ENCODE measurements at regions not wholly inside any gene's neighbourhood (a gene's known extent, or its start where the extent isn't known, plus 50 kb on each side); places are given as distances from the start of the nearest gene placed in this dataset.
"Not testable (repeated sequence)": the region's sequence is repeated elsewhere in the genome, so short reads cannot be mapped to it uniquely, and the experiment has no call there.

GRCh38 chr1:70674941-70675685 lies 264.0 kb downstream of the CTH start:
- no peak for FAIRE-seq

GRCh38 chr1:70675737-70676156 lies 264.7 kb downstream of the CTH start:
- FAIRE-seq, result no peak

DNA sequence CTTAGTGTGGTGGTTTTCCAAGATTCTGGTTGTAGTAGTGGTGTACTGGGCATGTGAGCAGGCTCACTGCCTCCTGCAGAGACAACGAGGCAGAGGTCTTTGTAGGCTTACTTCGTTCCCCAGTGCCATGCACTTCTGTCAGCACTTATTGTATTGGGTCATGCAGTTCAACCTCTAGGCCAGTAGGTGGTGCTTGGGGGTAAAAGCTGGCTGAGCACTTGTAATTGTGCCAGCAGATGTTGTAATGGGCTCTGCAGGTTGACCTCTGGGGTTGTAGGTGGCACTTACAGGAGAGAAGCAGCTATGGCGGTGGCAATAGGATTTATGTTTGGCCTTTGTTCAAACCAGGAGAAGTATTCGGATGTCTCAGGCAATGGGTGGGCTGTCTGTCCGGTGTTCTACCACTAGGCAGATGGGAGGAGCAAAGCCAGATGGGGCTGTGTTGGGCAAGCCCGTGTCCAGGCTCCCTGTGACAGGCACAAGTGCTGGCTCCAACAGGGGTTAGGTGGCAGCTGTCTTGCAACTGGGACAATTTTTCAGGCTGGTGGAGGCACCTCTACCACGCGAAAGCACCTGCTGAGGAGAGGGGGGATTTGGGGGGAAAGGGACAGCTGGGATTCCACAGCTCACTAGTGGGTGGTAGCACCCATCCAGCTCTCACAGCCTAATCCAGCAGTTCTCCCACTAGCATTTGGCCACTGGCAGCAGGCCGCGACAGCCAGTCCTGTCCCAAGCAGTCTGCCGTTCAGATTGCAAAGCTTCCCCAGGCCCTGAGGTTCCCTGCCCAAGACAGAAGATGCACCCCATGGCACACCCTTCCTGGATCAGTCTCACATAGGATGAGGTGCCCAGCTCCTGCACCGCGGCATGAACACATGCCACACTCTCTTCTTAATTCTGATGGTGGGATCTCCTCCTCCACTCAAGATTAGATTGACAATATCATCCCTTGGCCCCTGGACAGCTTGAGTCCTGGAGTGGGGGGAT lies 274.5 kb downstream of the CTH start:
- FAIRE-seq, result no peak

DNA sequence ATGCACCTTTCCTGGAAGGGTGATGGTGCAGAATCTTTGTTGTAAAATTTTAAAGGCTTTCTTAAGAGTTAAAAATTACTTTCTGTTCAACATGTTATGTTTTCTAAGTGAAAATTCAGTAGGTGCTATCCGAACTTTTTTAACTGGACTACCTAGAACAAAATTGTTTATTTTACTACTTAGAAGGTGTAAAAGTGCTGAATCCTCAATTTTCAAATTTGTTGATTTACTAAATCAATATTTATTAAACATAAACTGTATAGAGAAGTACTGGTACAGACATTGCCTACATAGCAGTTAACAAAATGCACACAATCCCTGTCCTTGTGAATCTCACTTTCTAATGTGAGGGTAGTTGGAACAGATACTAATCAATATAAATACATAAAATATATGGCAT lies 277.5 kb downstream of the CTH start:
- FAIRE-seq, result no peak

DNA sequence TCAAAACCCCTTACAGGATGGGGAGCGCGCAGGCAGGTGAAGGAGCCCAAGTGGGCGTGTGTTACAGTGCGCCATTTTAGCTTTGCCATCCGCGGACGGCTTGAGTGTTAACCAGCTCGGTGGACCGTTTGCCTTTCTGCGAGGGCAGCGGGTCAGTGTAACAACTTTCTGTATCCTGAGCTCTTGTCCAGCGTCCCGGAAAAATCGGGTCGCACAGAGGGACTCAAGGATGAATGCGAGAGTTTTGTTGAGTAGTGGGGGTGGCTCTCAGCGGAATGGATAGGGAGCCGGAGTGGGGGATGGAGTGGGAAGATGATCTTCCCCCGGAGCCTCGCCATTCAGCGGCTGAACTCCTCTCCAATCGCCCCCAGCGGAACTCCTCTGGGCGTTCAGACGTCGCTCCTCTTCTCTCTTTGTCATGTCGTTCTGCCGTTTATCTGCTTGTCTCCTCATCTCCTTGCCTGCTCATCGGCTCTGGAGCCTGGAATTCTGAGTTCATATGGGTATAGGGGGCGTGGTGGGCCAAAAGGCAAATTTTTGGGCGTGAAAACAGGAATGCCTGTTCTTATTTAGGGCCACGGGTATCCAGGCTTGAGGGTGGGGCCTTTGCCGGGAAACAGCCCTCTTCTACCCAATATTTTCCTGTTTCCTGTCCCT lies 295.4 kb downstream of the CTH start:
- FAIRE-seq, result no peak

GRCh38 chr1:70707214-70707613 lies 296.1 kb downstream of the CTH start:
- FAIRE-seq, result no peak

- no peak for FAIRE-seq
Measured at GRCh38 chr1:70714149-70714548, 303.1 kb downstream of the CTH start.

GRCh38 chr1:70717211-70717610 lies 306.1 kb downstream of the CTH start:
- no peak for FAIRE-seq

- no peak for FAIRE-seq
Measured at GRCh38 chr1:70717656-70718055, 306.6 kb downstream of the CTH start.

DNA sequence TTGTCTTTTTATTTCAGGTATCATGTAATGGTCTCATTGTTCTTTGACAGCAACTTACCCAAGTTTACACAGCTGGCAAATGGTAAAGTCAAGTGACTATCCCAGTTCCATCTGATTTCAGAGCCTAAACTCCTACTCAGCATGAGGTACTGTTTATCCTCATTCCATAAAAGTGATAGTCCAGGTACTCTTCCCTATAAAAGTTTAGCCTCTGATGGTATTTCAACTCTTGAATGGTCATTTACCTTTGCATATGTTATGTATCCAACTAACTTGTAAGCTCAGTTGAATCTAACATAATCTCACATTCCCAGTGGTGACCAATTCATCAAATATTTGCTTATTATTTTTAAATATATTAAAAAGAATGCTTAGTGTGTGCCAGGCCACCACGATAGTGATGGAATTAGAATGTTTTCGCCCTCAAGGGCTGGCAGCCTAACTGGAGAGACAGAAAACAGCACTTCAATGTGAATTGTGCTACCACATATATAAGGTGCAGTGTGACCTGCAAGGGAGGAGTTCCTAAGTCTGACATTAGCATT lies 307.1 kb downstream of the CTH start:
- FAIRE-seq, result no peak

DNA sequence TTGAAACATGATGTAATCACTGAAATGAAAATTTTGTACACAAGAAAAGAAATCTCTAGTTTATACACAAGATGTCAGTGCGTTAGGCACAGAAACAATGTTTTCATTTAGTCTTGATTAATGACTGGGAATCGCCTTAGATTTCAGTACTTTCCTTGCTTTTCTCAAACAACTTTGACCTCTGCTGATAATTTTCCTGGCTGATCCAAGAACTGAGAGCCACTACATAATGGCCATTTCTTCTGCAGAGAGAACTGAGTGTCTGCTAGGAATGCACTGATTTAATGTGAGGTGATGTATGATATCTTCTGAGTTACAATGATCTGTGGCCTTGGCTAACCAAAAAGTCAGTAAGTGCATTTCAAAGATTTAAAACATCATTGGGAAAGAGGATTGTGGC lies 308.1 kb downstream of the CTH start:
- no peak for FAIRE-seq

DNA sequence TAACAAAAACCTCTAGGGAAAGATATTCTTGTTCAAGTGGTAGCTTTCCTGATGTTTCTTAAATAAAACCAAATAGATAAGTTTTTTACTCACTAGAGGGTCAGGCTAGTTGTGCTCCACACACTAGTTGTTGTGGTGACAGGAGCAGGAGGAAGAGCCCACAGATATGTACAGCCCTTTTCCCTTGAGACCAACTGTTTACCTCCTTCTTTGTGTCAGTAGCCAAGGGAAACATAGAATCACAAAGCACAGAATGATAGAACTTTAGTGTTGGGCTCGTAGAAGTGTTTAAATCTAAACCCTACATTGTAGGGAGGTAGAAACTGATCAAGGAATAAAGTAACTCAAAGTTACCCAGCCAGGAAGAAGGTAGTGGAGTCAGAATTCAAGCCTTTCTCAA lies 309.0 kb downstream of the CTH start:
- FAIRE-seq, result no peak

GRCh38 chr1:70720521-70720920 lies 309.5 kb downstream of the CTH start:
- FAIRE-seq, result no peak

DNA sequence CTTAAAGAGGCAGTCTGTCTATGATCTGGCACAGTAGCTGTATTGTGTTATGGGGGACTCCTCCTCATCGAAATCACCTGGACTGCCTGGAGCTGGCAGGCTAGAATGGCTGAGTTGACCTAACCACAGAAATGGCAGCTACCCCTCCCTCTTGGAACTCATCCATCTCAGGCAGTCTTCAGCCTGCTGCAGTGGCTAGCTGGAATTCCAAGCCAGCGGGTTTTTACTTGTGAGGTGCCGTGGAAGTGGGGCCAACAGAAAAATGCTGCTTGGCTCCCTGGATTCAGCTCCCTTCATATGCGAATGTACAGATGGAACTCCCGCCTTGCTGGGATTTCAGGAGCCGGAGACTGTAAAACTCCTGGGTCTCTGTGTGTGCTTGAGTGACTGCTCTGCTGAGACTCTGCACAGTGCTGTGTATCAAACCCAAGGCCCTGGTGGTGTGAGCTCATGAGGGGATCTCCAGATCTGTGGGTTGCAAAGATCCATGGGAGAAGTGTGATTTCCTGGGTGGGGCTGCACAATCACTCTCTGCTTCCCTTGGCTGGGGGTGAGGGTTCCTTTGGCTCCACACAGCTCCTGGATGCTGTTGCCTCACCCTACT lies 316.9 kb downstream of the CTH start:
- FAIRE-seq, result no peak

GRCh38 chr1:70736518-70736917 lies 311.1 kb downstream of the PTGER3 start:
- FAIRE-seq, result not testable (repeated sequence)

DNA sequence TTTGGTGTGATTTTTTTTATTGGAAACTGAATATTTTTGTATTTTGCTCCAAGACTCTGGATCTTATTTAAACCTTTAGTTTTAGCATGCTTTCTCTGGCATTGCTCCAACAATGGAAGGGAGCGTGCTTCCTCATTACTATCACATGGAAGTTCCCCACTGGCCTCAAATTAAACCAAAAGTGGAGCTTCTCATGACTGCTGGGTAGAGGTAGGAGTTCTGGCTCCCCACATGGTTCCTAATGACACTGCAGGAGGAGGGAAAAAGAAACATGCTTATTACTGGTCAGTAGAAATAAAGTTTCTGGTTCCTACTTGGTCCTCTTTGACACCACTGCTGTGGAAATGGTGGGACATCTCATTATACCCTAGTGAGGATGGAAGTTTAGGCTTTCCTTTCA lies 310.5 kb downstream of the PTGER3 start:
- no peak for FAIRE-seq

- FAIRE-seq, result no peak
Measured at GRCh38 chr1:70738624-70739023, 309.0 kb downstream of the PTGER3 start.

- FAIRE-seq, result no peak
Measured at GRCh38 chr1:70745199-70745598, 302.4 kb downstream of the PTGER3 start.

- not testable (repeated sequence) for FAIRE-seq
Measured at GRCh38 chr1:70746062-70746461, 301.6 kb downstream of the PTGER3 start.

DNA sequence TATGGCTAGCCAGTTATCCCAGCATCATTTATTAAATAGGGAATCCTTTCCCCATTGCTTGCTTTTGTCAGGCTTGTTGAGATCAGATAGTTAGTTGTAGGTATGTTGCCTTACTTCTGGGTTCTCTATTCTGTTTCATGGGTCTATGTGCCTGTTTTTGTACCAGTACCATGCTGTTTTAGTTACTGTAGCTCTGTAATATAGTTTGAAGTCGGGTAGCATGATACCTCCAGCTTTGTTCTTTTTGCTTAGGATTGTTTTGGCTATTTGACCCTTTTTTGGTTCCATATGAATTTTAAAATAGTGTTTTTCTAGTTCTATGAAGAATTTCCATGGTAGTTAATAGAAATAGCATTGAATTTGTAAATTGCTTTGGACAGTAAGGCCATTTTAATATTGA lies 300.5 kb downstream of the PTGER3 start:
- not testable (repeated sequence) for FAIRE-seq

DNA sequence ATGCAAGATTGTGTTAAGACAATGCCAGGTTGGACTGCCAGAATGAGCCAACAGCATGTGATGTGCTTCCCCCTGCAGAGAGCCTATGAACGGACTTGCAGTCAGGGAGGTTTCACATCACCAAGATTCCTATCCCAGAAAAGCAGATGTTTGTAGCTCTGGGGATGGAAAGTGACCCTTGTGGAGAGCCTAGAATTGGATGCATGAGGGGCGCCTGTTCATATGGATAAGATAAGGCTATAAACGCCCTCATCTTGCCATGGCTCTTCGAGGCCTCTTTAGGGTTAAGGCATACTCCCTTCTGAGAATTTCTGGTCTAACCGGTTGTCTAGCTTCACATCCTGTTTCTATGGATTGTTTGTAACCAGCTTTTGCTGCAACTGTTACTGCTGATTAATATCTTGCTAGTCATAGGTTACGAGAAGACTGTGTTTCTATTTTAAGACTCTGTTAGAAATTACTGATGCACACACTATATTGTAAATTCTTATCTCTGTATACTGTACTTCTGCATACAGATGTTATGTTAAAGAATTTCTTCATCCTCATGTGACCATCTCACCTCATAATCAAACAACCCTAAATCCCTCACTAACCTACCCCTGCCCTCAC lies 295.8 kb downstream of the PTGER3 start:
- FAIRE-seq, result not testable (repeated sequence)

DNA sequence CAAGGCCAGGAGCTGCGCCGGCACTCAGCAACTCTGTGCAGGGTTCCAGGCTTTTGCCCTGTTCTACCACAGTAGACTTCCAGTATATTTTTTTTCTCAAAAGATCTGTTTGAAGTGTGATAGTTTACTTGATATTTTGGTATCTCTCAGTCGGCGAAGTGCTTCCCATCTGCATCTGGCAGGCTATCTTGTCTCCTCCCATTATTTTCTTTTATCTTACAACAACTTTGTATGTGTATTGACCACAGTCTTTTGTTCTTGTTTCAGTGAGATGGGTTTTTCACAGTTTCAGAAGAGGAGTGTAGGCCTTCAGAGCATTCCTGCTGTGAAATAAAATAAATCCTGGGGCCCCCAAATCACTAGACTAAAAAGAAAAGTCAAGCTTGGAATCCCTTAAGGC lies 292.9 kb downstream of the PTGER3 start:
- no peak for FAIRE-seq
